HG02623 (cell line): ENCODE measurements at regions not wholly inside any gene's neighbourhood (a gene's known extent, or its start where the extent isn't known, plus 50 kb on each side); places are given as distances from the start of the nearest gene placed in this dataset.
"Not testable (repeated sequence)": the region's sequence is repeated elsewhere in the genome, so short reads cannot be mapped to it uniquely, and the experiment has no call there.

ENCODE experiments used
- ATAC-seq: cut with Tn5 transposase; IDR thresholded peaks from one replicate; pipeline ENCODE4 v1.9.1; 2021; ENCODE audit warnings: moderate library complexity; ENCODE audit not compliant: unreplicated experiment

DNA sequence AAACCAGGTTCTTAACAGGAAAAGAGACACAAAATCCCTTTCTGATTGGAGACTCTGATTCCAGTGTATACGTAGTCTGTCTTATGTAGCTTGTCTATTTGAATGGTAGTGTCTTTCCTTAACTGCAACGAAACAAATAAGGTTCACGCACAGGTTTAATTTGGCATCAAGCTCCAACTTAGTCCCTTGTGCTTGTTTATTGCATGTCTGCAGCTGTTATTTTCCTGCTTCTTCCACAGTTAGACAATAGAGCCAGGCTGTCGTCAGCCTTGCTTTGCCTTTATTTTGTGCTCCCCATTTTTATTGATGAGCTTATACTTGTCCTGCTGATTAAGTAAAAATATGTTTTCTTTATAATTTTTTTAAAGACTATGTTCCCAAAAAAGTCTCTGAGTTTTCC lies 152.7 kb upstream of the CDIN1 start:
- ATAC-seq, result no peak

DNA sequence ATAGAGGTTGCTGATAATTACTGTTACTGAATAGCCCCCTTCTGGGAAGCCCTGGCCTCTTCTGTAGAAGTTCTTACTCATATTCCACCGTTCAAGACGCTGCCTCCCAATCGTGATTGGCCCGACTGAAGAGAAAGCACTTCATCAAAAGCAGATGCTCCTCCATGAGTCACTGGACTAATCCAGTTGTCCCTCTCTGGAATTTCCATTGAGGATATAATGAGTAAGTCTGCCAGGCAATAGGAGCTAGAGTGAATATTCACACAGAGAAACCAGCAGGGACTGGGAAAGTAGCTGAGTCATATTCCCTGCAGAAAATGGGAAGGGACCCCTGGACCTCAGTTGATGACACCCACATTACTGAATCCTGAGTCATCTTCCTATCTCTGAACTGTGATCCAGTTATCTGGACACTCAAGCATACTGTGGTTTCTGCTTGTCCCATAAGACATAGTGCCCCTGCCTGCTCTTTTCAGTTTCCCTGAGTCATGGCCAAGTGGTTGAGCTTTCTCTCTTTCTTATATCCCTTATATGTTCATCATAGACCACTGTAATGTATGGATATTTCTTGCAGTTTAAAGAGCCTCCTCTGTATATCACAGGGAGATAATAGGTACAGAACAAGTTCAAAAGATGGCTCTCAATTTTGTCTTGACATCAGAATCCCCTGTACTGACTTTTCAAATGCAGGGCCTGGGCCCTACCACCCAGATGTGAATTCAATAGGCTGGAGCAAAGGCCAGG lies 151.2 kb upstream of the CDIN1 start:
- no peak for ATAC-seq

GRCh38 chr15:36429707-36430106 lies 149.7 kb upstream of the CDIN1 start:
- ATAC-seq, result no peak

DNA sequence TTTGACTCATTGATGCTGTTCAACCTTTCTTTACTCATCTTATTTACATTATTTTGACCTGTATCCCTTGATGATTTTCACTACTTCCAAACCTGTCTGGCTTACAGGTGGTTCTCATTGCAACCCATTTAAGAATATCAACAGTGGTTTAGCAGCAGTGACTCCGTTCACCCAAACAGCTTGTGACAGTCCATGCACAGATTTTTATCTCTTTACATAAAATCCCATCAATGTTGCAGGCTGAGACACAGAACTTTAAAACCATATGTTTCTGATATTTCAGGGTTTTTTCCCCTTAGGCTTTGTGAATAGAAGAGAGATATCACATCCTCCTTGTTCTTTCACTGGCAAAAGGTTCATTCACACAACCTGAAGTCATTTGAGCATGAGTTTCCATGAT lies 149.1 kb upstream of the CDIN1 start:
- no peak for ATAC-seq

GRCh38 chr15:36430726-36431265 lies 148.6 kb upstream of the CDIN1 start:
- no peak for ATAC-seq

DNA sequence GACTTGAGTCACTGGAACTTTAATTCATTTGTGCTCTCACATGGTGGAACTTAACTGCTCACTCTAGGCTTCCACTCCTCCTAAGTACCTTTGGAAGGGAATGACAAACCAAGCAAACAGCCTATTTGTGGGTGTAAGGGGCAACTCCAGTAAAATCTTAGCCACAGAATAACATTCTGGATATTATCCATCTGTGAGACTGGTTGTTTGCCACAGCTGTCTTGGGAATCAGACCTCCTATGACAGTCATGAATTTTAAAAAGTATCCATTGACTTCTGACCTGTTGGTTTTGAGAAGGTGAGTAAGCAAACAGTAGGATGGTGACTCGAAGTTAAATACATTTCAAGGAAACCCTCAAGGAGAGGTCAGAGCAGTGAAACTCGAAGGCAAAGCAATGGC lies 147.3 kb upstream of the CDIN1 start:
- ATAC-seq, result no peak

DNA sequence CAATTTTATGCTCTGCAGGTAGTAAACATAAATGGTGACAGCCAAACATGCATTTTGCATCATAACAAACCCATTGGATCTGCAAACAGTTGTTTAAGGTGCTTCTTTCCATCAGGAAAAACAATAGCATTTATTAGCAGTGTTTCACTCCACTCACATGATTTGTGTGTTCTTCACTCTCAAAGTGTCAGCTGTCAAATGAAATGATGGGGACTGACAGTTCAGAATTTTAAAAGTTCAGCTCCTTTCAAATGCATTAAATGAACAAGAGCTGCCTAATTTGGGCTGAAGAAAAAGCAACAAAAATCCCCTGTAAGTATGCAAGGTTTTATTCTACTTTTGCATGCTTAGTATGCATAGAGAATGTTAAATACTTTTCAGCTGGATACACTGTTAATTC lies 145.2 kb upstream of the CDIN1 start:
- ATAC-seq, result no peak

DNA sequence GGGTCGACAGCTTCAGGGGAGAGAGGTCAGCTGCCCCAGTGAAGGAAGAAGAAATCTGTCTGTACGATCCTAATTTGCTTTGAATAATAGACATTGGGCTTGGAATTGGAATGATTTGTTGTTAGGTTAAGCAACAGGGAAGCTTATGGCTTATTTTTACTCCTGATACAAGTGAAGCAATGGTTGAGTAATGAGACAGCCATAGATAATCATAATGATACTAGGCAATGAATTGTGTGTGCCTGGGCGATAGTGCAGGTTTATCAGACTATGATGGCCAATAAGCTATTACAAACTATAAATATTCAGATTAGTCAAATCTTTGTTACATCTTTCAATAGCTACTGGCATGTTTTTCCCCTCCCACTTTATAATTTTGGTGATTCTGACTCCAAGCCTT lies 140.9 kb upstream of the CDIN1 start:
- no peak for ATAC-seq

DNA sequence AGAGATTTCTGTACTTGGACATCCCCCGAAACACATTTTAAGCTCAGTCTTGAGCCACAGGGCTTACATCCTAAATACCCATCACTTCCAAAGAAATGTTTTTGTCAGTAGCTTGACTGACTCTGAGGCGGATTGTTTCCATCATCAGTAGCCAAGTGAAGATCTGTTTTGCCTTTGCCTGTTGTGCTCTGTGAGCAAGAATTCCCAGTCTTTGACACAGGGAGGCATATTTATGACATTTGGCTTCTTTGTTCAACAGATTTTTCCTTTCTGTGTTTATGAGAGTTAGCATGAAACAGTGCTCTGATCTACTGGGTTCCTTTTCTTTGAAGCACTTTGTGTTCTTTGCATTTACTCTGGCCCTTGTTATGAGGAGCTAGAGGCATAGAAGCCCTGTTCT lies 132.1 kb upstream of the CDIN1 start:
- no peak for ATAC-seq

- ATAC-seq, result no peak
These were observed 131.0 kb upstream of the CDIN1 start for GRCh38 chr15:36448418-36448817.

DNA sequence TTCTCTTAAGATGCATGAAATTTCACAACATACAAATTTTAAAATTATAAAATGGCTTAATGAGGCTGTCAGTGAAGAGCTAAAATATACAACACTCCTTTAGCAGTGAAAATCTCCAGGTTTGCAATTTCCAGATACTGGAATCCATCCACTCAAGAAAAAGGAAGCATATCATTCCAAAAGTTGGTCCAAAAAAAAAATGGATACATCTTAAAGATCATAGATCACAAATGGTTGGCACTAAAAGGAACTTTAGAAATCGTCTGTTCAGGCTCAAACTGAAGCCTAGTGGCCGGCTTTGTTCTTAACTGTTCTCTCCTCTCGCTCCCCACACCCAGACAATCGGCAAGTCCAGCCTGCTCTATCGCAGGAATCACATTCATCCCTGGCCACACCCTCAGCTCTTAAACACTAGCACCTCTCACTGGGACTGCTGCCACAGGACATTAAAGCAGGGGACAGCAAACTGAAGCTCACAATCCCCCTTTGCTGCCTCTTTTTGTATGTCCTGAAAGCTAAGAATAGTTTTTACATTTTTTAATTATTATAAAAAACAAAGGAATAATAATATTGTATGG lies 130.3 kb upstream of the CDIN1 start:
- no peak for ATAC-seq

DNA sequence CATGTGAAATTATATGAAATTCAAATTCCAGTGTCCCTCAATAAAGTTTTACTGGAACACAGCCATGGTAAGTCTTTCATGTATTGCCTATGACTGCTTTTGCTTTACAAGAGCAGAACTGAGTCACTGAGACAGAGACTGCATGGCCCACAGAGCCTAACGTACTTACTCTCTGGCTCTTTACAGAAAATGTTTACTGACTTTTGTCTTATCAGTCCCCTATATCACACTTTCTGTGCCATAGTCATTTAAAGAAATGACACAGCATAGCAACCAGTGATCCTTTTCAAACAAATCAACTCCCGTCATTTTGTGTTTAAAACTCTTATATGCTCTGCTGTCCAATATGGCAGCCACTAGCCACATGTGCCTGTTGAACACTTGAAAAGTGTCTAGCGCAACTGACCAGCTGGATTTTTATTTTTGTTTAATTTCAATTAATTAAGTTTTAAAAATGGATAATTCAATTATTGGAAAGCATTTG lies 129.7 kb upstream of the CDIN1 start:
- ATAC-seq, result no peak

DNA sequence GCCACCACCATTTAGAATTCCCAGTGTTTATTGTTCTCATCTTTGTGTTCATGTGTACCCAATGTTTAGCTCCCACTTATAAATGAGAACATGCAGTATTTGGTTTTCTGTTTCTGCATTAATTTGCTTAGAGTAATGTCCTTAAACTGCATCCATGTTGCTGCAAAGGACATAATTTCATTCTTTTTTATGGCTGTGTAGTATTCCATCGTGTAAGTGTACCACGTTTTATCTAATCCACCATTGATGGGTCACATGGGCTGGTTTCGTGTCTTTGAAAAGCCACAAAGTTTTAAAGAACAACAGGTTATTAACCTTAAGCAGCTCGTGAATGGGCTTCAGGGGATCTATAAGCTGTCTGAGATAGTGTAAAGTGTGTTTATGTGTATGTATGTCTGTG lies 125.2 kb upstream of the CDIN1 start:
- ATAC-seq, result not testable (repeated sequence)

DNA sequence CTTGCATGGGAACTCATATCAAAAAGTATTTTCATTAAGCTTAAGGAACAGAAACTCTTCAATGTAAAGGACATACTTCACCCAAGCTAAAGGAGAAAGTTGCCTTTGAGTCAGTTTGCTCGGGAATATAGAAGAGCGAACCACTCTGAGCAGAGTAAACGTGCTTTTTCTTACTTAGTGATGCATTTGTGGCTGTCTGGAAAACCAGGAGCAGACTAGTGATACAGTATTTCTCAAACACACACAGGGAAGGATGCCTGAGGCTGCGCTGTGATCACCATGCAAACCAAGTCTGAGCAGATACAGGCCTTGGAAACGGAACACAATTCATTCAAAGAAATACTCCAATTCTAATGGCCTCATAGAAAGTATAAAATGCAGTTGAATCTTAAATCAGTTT lies 121.0 kb upstream of the CDIN1 start:
- no peak for ATAC-seq

- no peak for ATAC-seq
These were observed 114.1 kb upstream of the CDIN1 start for GRCh38 chr15:36465304-36465703.

DNA sequence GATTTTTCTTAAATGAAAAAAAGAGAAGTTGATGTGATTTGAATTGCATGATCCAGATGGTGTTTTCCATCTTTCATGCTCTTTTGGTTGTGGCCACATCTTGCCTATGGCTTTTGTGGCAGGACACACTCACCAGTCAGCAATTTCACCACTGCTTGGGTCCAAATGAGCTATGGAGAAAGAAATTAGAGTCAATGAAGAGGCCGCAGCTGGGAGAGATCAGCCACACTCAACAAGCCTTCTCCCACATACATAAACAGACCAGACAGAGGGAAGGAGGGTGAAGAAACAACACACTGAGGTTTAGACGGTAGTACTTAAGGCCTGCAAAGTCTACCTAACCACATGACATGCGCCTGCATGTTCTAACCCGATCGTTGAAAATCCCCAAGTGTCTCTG lies 110.7 kb upstream of the CDIN1 start:
- no peak for ATAC-seq

DNA sequence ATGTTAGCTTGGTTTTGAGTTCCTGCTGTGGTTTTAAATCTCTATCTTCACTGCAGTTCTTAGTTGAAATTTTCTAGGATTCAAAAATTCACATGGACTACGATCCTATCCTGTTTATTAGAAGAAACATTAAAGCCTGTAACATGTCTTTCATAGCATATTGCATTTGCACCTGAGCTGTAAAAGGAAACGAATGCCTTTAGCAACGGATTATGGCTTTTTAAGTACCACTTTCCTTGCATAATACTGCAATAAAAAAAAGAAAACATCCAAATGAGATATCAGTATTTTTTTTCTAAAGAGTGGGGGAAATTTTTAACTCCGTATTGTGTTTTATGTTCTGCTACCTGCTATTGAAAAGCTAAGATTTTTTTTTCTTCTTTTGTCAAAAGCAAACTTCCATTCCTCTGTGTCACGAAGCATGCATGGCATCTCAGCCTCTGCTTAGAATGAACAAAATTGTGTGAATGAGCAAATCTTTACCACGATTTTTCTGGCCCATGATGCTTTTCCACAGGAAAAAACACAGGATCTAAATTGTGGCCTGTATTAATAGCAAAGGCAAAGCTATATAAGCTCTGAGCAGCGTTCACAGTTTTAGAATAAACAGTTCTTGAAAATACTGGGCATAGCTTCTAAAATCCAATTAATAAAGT lies 110.0 kb upstream of the CDIN1 start:
- no peak for ATAC-seq

DNA sequence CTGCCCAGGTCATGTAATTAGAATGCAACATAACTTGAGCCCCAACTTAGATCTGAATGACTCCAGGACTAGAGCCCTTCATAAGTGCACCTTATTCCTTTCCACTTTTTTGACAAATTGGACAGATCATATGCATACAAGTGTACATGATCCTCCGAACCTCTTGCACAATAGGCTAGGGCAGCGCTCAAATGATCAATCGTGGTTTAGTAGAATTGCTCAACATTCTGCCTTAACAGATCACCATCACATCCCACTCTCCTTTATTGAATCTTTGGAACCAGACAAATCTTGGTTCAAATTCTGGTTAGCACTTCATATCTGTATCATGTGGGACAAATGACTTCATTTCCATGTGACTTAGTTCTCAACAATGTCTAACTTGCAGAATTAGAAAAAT lies 106.8 kb upstream of the CDIN1 start:
- no peak for ATAC-seq

- ATAC-seq, result no peak
These were observed 100.9 kb upstream of the CDIN1 start for GRCh38 chr15:36478561-36478960.

- ATAC-seq, result no peak
These were observed 100.1 kb upstream of the CDIN1 start for GRCh38 chr15:36479200-36479896.

DNA sequence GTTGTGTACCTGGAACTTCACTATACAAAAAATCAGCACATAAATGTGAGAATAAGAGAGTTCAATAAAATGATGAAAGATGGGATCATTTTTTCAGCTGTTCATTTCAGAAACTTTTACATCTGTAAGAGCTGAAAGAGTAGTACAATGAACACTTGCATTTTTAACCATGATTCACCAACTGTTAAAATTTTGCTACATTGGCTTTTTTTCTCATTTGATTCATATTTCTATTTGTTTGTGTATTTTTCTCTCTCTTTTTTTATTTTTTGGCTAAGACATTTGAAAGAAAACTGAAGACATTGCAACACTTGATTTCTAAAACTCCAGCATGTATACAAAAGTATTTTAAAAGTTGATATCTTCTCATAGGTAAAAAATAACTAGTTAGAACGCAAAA lies 98.3 kb upstream of the CDIN1 start:
- no peak for ATAC-seq
